HG03064 (cell line): ENCODE measurements at regions not wholly inside any gene's neighbourhood (a gene's known extent, or its start where the extent isn't known, plus 50 kb on each side); places are given as distances from the start of the nearest gene placed in this dataset.
"Not testable (repeated sequence)": the region's sequence is repeated elsewhere in the genome, so short reads cannot be mapped to it uniquely, and the experiment has no call there.

ENCODE experiments used
- ATAC-seq: cut with Tn5 transposase; IDR thresholded peaks from one replicate; pipeline ENCODE4 v1.9.1; 2021; ENCODE audit warnings: low read depth; ENCODE audit not compliant: unreplicated experiment

DNA sequence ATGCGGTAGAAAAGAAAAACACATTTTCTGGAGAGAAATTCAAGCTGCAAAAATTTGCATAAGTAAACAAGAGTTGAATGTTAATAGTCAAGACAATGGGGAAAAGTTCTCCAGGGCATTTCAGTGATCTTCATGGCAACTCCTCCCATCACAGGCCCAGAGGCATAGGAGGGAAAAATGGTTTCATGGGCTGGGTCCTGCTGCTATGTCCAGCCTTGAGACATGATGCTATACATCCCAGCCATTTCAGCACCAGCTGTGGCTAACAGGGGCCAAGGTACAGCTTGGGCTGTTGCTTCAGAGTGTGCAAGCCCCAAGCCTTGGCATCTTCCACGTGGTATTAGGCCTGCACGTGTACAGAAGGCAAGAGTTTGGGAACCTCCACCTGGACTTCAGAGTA is 118.6 kb upstream of the DLGAP1 start:
- ATAC-seq: no peak

DNA sequence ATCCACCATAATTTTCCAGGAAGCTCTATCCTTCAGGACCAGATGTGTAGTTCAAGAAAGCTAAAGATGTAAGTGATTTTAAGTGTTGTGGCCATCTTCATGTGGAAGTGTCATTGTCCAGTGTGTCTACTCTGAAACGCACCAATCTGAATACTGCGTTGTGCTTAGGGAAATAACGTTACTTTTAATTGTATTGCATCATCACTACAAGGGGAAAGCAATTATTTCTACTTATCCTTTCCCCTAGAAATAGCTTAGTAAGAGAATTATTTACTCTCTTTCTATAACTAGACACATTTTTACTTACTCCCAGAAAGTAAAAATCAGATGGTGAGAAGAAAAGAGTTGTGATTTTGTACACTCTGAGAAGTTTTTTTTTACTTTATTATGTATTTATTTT is 102.4 kb upstream of the DLGAP1 start:
- ATAC-seq: no peak

DNA sequence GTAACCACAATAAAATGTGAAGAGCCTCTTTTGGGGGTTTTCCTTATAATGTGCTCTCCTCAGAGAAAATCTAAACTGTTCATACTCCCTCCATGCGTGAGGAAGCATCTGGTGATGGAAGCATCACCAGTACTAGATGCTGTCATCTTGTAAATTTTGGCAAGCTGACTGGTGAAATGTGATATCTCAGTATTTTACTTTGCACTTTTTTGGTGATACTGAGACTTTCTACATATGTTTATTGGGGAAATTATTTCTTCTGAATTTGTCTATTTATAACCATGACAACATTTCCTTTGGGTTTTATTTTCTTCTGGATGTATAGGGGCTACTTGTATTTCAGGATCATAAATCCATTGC is 95.9 kb upstream of the DLGAP1 start:
- ATAC-seq: no peak

DNA sequence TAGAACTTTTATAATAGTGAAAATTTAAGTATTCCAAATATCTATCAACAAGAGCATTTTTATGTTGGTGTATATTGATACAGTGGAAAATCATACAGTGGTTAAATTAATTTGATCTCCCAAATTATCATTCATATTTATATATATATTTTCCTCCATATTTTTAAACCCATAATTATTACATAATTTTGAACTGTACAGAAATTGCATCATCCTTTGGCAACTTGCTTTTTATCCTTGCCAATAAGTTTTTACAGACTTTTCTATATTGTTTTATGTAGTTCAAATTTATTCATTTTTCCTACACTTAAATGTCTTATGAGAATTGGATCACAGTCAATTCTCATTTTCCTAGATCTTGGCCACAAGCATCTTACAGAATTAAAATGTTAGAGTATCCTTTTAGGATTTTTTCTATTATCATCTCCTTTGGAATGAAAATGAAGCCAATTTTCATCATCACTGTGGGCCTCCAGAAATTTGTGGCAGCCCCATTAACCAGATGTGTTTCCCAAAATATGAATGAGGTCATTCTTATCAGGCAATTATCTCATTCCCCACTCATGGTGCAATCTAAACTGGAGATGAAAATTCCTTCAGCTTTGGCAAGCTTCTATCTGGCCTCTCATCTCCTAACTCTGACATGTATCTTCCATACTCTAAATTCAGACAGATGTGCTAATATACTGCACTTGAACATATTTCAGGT is 94.2 kb upstream of the DLGAP1 start:
- no peak for ATAC-seq

DNA sequence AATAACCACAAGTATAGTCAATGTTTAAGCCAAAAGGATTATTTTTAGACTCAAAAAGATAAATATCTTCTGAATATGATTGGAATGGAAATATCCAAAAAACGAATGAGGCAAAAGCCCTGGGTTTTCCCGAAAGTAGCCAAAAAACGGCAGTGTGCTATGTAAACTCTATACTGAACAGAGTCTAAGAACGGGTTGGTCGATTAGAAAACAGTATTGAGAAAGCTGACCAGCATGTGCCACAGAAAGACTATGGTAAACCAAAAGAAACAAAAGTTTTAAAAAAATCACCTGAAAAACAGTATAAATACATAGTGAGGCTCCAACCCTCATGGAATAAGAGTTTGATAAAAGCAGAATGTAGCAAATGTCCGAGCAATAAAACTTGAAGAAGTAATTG is 92.0 kb upstream of the DLGAP1 start:
- ATAC-seq: no peak

DNA sequence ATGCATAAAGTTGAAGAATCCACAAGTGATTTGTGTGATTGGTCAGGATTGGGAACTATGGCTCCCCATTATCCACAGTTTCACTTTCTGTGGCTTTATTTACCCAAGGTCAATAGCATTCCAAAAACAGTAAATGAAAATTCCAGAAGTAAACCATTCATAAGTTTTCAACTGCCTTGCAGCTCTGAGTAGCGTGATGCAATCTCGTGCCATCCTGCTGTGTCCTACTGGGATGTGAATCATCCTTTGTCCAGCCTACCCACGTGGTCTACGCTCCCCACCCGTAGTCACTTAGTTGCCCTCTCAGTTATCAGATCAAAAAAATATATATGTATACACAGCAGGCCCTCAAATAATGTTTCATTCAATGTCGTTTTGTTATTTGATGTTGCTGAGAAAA is 89.0 kb upstream of the DLGAP1 start:
- ATAC-seq: no peak

DNA sequence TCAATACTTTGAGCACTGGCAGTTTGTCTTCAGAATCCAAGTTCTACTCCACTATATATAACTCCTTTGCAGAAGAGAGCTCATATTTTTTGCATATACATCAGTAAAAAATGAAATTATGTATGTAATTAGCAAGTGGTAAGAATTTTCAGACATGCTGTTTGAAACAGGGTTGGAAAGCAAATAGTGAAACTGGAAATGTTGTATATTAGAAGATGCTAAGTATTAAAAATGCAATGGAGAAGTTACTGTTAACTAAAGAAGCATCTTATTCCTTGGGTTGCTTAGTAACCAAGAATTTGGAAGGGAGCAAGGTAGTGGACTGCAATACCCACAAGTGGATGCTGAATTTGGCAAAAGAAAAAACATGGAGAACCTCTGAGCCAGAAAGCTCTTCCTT is 88.6 kb upstream of the DLGAP1 start:
- ATAC-seq: no peak

DNA sequence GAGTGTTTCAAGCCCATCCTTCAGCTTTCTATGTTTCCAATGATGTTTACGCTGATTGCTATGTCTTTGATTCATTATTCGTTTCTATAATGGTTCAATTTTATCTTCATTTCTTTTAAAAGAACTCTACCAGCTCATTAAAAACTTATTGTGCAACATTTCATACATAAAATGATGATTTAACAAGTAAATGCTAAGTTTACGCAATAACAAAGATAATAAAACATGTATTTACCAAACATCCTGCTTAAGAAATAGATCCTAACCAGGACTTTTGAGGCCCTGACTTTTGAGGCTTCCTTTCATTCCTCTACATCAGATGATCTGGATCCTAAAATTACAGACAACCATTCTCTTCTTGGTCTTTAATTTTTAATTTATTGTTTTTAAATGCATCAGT is 86.5 kb upstream of the DLGAP1 start:
- ATAC-seq: no peak

DNA sequence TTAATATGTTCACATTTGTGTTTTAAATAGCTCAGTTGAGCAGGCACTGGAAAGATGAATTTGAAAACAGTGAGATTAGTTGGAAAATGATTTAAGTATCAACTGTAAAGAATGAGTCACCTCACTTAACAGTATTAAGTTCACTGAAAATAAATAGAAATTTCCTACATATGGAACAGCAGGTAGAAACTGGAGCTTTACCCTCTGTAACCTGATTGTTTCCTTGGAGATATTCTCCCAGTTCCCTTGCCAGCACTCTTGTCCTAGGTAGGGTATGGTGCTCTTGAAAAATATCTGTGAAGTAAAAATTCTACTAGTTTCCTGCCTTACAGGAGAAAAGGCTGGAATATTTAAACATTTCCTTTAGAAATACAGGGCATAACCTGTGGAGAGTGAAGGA is 81.3 kb upstream of the DLGAP1 start:
- no peak for ATAC-seq

DNA sequence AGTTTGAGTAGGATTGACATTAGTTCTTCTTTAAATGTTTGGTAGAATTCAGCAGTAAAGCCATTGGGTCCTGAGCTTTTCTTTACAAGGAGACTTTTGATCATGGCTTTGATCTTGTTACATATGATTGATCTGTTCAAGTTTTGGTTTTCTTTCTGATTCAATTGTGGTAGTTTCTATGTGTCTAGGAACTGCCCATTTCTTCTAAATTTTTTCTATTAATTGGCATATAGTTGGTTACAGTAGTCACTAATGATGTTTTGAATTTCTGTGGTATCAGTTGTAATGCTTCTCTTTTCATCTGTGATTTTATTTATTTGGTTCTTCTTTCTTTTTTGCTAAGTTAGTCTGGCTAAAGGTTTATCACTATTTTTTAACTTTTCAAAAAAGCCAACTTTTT is 73.3 kb upstream of the DLGAP1 start:
- ATAC-seq: no peak

DNA sequence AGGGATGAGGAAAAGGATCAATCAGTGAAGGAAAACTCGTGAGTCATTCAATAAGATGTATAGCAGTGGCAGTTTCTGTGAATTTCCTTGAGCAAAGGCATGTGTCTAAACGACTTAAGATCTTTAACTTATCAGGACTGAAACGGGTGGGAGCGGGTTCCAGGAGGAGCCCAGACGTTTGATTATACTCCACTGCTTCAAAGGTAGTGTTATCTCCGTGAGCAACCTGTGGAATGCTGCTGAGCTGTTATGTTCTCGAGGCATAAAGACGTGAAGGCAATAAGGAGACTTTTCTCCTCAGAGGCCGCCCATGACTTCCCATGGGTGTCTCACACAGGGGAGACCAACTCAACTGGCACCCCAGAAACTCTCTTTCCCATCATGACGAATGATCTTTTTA is 72.7 kb upstream of the DLGAP1 start:
- not testable (repeated sequence) for ATAC-seq

DNA sequence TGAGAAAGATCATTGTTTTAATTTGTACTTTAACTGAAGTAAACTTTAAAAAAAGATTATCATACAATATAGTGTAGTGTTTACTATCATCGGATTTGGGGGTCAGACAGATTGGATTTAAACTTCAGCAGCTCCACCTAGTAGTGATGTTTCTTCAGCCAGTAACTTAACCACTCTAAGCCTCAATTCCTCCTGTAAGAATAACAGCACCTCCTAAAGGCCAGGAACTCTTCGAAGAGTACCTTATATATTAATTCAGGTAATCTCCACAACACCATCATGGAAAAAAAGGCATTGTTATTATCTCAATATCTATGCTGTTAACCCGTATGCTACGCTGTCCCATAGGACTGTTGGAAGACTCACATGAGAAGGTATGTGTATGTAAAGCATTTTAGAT is 69.0 kb upstream of the DLGAP1 start:
- no peak for ATAC-seq

DNA sequence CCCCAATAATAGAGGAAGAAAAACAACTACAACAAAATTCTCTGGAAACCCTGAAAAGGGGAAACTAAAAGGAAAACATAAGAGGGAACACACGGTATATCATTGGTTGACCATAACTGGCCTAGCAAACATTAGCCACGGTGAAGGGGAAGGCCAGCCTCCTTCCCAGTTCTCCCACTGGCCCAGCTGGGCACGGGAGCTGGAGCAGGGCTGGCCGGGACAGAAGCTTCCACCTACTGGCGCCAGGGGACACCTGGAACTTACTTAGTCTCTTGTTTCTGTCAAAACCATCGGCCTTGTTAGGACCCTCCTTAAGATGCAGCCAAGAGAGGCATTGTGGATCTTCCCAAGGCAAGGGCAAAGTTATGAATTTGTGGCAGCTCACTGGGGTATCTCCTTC is 56.1 kb upstream of the DLGAP1 start:
- ATAC-seq: no peak

DNA sequence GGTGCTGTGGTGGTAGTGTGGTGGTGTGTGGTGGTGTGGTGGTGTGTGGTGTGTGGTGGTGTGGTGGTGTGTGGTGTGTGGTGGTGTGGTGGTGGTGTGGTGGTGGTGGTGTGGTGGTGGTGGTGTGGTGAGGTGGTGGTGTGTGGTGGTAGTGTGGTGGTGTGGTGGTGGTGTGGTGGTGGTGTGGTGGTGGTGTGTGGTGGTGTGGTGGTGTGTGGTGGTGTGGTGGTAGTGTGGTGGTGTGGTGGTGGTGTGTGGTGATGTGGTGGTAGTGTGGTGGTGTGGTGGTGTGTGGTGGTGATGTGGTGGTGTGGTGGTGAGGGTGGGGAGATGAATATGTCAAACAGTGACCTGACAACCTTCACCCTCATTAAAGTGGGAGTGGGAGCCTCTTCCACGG is 55.6 kb upstream of the DLGAP1 start:
- no peak for ATAC-seq

DNA sequence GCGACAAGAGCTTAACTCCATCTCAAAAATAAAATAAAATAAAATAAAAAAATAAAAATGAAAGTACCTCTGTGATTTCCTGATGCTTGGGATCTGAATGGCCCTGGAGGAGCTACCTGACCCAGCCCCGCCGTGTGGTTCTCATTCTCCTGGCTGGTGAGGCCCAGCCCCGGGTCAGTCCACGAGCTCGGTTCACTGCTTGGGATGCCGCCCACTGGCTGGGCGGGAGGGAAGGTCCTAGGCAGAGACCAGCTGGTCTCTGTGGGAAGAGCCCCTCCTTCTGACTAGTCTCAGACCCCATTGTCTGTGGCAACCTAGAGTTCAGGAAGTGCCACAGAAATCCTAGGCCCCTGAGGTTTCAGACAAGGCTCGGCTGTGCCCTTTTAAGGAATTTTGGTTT is 55.1 kb upstream of the DLGAP1 start:
- ATAC-seq: no peak
